GM21381 (cell line): ENCODE measurements at regions not wholly inside any gene's neighbourhood (a gene's known extent, or its start where the extent isn't known, plus 50 kb on each side); places are given as distances from the start of the nearest gene placed in this dataset.

Experiments
- ATAC-seq: cut with Tn5 transposase; IDR thresholded peaks from one replicate; pipeline ENCODE4 v1.9.1; 2021; ENCODE audit warnings: mild to moderate bottlenecking, moderate library complexity; ENCODE audit not compliant: unreplicated experiment

DNA sequence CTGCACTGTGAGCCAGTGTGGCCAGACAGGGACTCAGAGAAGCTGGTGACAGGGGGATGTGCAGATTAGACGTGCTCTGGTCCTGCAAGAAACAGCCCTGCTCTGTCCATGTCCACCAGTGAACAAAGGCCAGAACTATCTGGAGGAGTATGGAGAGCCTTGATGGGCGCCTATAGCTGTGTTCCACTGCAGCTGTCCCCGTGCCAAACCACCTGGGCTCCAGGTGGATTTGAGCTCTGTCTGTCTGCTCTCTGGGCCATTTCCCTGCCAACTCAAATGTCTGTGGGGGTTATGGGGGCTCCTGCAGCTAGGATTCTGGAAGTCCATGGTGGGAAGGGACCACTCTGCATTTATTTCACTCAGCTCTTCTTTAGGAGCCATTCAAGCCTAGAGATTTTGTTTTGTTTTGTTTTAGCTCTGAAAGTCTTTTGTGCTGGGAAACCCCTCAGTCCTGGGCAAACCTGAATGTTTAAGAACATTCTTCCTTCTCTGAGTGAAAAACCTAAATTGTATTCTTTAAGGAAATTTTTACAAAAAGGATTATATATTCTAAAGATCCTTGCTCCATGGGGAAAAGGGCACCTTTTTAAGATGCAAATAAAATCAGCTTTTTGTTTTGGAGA lies 1039.5 kb upstream of the SORCS1 start:
- no peak for ATAC-seq

DNA sequence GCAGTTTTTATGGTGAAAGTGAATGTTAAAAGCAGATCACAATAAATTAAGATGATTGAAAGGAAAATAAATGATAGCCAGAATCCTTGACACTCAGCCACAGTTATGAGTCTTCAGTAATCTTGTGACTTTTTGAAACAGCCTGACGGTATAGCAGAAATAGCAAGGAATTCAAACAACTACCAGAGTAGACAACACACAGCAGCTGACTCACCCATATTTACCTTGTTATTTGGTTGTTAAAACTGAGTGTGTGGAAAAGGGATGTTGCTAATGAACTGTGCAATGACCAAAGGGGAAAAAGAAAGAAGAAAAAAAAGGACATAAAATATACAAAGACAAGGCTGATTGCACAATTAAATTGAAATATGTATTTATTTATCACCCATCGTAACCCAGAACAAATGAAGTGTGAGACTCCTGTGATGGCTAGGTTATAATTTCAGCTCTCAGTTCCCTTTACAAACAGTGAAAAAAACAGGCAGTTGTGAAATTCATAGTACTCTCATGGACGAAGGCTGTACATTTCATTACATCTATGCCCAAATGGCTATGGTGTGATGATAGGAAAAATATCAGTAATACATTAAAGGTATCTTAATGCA lies 1023.0 kb upstream of the SORCS1 start:
- no peak for ATAC-seq

GRCh38 chr10:108184114-108184513 lies 1019.6 kb upstream of the SORCS1 start:
- no peak for ATAC-seq

GRCh38 chr10:108180878-108181277 lies 1016.4 kb upstream of the SORCS1 start:
- no peak for ATAC-seq

GRCh38 chr10:108169846-108170245 lies 1005.3 kb upstream of the SORCS1 start:
- no peak for ATAC-seq

GRCh38 chr10:108167766-108168165 lies 1003.3 kb upstream of the SORCS1 start:
- ATAC-seq = no peak

GRCh38 chr10:108166401-108166800 lies 1001.9 kb upstream of the SORCS1 start:
- no peak for ATAC-seq

DNA sequence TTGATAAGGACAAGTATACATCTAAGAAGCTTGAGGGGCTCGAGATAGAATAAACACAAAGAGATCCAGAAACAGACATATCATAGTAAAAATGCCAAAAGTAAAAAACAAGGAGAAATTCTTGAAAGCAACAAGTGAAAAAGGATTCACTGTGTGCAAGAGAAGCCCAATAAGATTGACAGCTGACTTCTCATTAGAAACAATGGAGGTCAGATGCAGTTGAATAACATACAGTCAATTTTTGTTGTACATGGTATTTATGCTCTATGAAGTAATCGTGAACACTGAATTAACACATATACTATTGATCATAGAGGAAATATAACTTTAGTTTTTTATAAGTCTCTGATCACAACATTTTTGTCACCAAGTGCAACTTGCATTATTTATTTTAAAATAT lies 982.8 kb upstream of the SORCS1 start:
- ATAC-seq = no peak

DNA sequence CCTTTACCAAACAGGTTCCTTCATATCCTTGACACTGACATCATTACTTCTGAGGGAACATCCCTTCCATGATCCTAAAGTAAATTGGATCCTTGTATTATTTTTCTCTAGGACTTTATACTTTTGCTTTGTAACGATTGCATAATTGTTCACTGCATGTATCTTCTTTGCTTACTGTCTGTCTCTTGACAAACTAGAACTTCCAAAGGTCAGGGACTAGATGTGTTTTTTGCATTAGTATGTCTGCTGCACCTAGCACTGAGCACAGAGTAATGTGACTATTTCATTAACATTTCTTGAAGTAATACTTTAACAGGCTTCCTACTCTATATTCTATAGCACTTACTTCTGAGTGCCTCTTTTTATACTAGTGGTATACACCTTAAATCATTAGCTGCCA lies 976.6 kb upstream of the SORCS1 start:
- no peak for ATAC-seq

- ATAC-seq = no peak
Observed at GRCh38 chr10:108132303-108132702, 967.8 kb upstream of the SORCS1 start.

DNA sequence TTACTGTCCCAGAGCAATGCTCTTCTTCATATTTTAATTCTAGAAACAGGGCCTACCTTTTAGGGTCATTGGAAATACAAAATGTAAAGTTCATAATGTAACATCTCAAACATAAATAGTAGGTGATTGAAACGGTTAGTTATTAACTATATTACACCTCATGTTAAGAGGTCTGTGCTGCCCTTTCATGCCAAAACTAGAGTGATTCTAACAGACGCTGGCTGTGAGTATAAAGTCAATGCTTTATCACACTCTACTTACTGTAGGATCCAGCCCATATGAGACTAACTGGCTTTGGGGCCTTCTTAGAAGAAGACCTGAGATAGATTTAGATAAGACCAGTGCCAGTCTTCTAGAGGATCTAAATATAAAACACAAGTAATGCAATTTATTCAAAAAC lies 966.1 kb upstream of the SORCS1 start:
- no peak for ATAC-seq

DNA sequence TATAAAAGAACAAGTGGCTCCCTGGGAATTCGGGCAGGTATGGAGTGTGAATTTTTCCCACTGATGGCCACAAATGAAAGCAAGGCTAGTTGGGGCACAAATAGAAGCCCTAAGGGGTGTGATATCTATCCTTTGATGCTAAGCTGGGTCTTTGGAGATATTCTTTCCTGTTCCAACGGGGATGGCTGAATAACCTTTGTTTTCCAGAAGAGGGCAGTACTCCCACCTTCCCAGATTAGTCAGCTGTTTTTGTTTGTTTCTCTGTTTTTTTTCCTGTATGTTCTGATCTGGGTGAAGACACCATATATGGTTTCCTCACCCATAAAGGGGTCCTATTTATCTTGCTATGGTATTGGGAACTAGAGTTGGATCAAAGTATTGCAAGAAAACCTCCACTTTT lies 947.7 kb upstream of the SORCS1 start:
- ATAC-seq = no peak

DNA sequence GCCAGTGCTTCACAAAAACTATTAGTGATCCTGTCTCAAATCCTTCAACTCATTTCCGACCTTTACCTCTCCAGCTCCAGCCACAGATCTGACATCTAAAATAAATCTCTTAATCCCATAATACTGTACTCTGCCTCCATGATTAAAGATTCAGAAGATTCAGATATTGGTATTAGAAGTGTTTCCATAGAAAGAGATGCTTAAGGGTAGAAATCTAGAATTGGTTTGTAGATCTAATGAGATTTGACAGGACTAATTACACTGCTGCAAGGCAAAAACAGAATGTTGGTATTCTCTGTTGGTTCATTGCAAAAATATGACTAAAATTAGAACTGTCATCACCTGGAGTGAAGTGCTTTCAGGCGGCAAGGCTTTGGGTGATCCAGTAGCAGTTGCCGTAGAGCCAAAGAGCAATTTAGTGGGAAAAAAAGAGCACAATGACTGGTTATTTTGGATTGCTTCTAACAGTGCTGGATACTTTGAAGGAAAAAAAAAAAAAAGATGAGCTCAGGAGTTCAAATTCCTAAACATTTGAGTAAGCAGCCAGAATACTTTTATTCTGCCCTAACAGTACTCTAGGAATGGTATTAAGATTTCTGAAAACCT lies 940.1 kb upstream of the SORCS1 start:
- no peak for ATAC-seq

- ATAC-seq = no peak
Observed at GRCh38 chr10:108097258-108097657, 932.8 kb upstream of the SORCS1 start.

DNA sequence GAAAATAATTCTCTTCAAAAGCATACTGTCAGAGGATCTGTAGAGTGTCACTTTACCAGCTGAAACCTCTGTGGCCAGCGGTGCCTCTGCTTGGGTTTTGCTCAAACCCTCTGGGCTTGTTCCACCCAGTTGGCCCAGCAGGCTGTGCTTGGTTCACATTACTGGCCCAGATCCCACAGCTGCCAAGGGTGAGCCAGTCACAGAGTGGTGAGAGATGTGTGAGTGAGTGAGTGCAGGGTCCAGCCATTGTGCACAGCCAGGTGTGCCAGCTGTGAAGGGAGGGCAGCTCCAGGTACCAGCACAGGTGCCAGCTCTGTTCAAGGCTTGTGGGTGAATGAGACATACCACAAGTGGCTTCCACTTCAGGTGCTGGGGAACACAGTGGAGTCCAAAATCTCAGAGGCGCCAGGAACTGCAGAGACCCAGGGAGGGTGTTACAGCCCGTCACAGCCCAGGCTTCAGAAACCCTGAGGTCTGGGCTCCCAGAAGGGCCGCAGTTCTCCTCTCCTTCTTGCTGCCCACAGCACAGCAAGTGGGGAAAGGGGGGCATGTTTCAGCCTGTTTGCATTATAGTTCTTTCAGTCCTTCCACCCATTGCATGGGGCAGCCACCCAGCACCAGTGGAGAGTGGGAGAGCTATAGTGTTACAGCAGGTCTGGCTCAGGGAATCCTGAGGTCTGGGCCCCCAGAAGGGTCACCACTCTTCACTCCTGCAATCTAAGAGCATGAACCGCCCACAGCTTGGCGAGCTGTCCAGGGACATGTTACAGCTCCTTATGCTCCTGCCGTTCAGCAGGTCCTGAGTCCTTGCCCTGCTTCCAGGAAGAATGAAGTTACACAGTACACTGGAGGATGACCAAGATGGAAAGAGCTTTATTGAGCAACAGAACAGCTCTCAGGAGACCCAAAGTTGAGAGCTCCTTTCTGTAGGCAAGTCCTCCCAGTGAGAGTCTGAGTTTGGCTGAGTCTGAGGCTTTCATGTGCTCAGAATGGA lies 931.7 kb upstream of the SORCS1 start:
- no peak for ATAC-seq

DNA sequence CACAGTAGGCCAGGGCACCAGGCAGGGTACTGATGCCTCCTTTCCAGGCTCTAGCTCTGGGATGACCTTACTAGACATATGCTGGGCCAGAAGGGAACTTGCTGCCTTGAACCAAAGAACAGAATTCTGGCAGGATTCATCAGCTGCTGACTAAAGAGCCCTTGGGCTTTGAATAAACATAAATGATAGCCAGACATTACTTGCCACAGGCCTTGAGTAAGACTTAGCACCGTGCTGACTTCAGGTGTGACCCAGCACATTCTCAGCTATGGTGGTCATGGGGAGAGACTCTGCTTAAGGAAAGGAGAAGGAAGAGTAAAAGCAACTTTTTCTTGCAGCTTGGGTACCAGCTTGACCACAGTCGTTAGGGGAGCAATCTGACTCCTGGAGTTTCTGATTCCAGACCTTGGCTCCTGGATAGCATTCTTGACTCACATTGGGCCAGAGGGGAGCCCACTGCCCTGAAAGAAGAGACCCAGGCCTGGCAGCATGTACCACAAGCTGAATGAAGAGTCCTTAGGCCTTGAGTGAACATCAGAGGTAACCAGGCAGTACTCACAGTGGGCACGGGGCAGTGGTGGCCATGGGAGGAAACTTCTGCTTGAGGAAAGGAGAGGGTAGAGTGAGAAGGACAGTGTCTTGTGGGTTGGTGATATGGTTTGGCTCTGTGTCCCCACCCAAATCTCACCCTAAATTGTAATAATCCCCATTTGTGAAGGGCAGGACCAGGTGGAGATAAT lies 926.1 kb upstream of the SORCS1 start:
- ATAC-seq = no peak

DNA sequence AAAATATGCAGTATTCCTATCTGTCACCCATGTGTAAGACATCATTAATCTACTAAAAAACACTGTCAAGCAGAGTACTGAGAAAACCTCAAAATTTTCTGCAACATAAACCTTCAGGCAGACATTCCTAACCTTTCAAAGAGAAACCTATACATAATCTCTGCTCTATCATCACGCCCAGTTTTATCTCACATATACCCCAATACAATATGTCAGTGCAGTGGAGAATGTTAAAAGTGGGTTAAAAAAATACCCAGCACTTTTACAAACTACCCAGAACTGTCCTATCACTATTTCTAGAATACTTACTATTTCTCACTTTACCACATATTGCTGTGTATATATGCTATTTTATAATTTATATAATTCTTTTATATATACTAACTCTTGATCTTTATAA lies 922.0 kb upstream of the SORCS1 start:
- no peak for ATAC-seq

DNA sequence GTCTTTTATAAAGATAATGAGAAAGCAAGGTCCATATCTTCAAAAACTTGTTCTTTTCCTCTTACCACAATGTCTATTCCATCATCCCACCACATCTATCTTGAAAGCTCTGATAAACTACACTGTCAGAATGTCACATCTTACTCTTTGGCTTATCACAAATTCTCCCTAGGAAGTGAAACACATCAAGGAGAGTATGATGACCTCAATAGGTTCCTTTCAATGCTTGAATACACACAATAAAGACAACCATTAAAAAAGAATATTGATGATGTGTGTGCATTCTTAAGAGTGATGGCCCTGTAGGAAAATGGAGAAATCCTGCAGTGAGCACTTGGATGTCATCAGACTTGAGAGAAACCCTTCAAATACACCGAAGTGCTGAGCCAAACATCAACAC lies 918.1 kb upstream of the SORCS1 start:
- no peak for ATAC-seq

GRCh38 chr10:108078263-108078662 lies 913.8 kb upstream of the SORCS1 start:
- ATAC-seq = no peak

GRCh38 chr10:108072466-108072865 lies 908.0 kb upstream of the SORCS1 start:
- no peak for ATAC-seq

DNA sequence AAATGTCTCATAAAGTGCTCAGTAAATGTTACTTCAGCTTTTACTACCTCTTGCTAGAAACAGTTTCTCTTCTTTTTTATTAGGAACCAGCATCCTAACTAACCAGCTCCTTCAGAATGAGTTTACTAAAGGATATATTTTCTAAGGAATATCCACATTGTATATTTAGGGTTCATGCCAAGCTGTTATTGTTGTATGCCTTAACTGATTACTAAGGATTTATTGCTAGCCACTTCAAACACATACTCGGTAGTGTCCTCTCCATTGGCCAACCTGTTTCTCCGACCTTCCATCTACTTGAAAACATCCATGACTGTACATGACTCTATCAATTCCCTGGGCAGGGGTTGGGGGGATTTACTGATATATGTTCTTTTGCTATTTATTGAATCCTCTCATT lies 906.3 kb upstream of the SORCS1 start:
- ATAC-seq = no peak
